PFSK-1 (cell line): ENCODE measurements at regions not wholly inside any gene's neighbourhood (a gene's known extent, or its start where the extent isn't known, plus 50 kb on each side); places are given as distances from the start of the nearest gene placed in this dataset.

Experiments used
- FOXP2 ChIP-seq: optimal IDR thresholded peaks from 2 replicates; pipeline ENCODE3; 2011; ENCODE audit warnings: borderline replicate concordance, control low read depth, inconsistent platforms; ENCODE audit not compliant: insufficient read depth; ENCODE audit errors: extremely low read length, extremely low read depth
- POLR2AphosphoS5 ChIP-seq: IDR thresholded peaks from 2 replicates; pipeline ENCODE4 v1.6.1; 2012; ENCODE audit warnings: low read depth, mild to moderate bottlenecking, control low read depth, low read length, moderate library complexity
- SIN3A ChIP-seq: IDR thresholded peaks from 2 replicates; pipeline ENCODE4 v1.6.1; 2012; ENCODE audit warnings: mild to moderate bottlenecking, low read length, moderate library complexity, borderline replicate concordance; ENCODE audit not compliant: insufficient read depth
- TAF1 ChIP-seq: IDR thresholded peaks from 2 replicates; pipeline ENCODE4 v1.6.1; 2012; ENCODE audit warnings: low read length, control low read depth, borderline replicate concordance; ENCODE audit not compliant: insufficient read depth
- TF ChIP-seq, protein P1 (sequence below), 2 experiments: IDR thresholded peaks; 2 replicates each; pipeline versions ENCODE4 v1.6.1 to v1.8.0; 2011 to 2012; ENCODE audit warnings: low read depth in 2 of 2, low read length in 2 of 2, control low read depth in 1 of 2, inconsistent platforms in 1 of 2, mild to moderate bottlenecking in 1 of 2, moderate library complexity in 1 of 2; ENCODE audit not compliant: insufficient read depth in 1 of 2

DNA sequence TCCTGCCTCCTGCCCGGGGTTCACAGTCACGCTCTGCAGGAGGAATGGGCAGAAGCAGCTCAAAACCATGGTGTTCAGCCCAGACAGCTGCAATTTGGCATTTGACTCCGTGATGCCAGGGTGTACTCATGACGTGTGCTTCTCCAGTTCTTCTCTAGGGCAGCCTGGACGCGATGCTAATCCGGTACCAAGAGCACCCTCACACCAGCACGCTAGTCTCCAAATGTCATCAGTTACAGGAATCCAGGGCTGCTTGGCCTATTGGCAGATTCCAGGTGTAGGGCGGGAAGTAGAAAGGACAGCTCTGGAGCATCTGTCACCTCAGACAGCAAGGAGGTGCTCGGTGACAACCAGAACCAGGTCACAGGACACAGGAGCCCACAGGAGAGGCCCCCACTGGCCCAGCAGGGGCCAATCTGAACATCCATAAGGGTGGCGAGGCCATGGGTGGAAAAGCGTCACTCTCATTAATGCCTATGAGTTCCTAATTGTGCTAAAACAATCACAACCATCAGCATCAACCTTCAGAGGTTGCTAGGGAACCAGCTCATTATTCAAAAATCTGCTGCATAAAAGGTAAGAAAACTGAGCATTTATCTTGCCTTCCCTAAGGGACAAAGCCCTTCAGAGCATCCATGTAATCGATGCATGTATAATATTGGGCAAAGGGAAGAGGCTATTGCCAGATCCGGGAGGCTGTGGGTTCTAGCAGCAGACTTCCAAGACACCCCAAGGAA, 241.9 kb upstream of the IRX4 start:
- TF ChIP-seq POLR2AphosphoS5 (no peak), SIN3A (no peak), FOXP2 (no peak), TAF1 (no peak)
- TF ChIP-seq, protein P1, sequence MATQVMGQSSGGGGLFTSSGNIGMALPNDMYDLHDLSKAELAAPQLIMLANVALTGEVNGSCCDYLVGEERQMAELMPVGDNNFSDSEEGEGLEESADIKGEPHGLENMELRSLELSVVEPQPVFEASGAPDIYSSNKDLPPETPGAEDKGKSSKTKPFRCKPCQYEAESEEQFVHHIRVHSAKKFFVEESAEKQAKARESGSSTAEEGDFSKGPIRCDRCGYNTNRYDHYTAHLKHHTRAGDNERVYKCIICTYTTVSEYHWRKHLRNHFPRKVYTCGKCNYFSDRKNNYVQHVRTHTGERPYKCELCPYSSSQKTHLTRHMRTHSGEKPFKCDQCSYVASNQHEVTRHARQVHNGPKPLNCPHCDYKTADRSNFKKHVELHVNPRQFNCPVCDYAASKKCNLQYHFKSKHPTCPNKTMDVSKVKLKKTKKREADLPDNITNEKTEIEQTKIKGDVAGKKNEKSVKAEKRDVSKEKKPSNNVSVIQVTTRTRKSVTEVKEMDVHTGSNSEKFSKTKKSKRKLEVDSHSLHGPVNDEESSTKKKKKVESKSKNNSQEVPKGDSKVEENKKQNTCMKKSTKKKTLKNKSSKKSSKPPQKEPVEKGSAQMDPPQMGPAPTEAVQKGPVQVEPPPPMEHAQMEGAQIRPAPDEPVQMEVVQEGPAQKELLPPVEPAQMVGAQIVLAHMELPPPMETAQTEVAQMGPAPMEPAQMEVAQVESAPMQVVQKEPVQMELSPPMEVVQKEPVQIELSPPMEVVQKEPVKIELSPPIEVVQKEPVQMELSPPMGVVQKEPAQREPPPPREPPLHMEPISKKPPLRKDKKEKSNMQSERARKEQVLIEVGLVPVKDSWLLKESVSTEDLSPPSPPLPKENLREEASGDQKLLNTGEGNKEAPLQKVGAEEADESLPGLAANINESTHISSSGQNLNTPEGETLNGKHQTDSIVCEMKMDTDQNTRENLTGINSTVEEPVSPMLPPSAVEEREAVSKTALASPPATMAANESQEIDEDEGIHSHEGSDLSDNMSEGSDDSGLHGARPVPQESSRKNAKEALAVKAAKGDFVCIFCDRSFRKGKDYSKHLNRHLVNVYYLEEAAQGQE (IDR thresholded peaks at IDR 0.05; ENCODE audit: insufficient read depth in 1 of 2, low read depth in 2 of 2, low read length in 2 of 2), result no peak

DNA sequence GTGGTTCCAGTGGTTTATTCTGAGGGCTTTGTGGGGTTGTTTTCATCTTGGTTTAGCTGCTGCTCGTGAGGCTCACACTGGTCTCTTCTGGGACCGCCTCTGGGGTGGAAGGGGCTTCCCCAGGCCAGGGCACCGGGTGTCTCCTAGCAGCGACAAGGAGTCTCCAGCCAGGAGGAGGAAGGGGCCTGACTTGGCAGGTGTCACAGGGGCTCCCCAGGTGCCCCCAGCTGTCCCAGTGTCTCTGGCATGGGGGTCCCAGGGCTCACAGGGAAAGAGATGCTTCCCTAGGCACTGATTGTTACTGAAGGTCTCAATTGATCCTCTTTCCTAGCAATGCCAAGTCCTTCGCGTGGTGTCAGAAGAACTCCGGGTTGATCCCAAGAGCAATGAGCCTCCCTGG, 241.1 kb upstream of the IRX4 start:
- no peak for TF ChIP-seq FOXP2
- TF ChIP-seq, protein P1 (IDR thresholded peaks at IDR 0.05; ENCODE audit: insufficient read depth in 1 of 2, low read depth in 2 of 2, low read length in 2 of 2), result no peak
- TF ChIP-seq POLR2AphosphoS5, result no peak
- no peak for TF ChIP-seq SIN3A
- no peak for TF ChIP-seq TAF1

DNA sequence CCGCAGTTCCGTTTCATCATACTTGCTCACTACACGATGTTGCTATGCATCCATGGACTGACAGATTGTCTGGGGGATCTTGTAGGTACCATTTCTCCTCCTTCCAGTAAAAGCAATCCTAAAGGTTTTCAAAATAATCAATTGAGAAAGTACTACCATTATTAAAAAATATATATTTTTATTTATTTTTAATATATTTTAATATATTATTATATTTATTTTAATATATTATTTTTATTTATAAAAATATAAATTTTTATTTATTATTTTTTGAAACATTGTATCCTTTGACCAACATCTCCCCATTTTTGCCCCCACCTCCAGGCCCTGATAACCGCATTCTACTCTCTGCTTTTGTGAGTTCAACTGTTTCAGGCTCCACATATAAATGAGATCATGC, 237.6 kb upstream of the IRX4 start:
- no peak for TF ChIP-seq FOXP2
- no peak for TF ChIP-seq SIN3A
- TF ChIP-seq, protein P1 (IDR thresholded peaks at IDR 0.05; ENCODE audit: insufficient read depth in 1 of 2, low read depth in 2 of 2, low read length in 2 of 2), result no peak
- TF ChIP-seq TAF1, result no peak
- no peak for TF ChIP-seq POLR2AphosphoS5

DNA sequence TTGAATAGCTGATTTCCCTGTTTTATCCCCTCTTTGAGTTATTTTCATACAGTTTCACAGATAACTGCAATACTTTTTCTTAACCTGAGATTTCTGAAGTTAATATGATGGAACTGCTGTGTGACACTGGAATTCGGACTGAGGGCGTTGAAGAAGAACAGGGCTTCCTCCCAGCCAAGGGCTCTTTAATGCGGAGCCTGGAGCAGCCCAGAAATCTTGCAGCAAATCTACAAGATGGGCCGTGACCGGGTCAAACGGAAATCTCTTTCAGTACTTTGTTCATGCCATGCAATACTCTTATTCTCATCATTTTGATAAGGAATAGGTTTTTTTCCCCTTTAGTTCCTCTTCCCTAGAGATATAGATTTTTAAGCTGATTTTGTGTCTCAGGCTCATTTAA, 236.8 kb upstream of the IRX4 start:
- no peak for TF ChIP-seq FOXP2
- no peak for TF ChIP-seq POLR2AphosphoS5
- no peak for TF ChIP-seq SIN3A
- TF ChIP-seq, protein P1 (IDR thresholded peaks at IDR 0.05; ENCODE audit: insufficient read depth in 1 of 2, low read depth in 2 of 2, low read length in 2 of 2), result no peak
- no peak for TF ChIP-seq TAF1
